Gastroesophageal sphincter (tissue), 3 donors: ENCODE measurements at regions not wholly inside any gene's neighbourhood (a gene's known extent, or its start where the extent isn't known, plus 50 kb on each side); places are given as distances from the start of the nearest gene placed in this dataset.

Experiments used
- EP300 ChIP-seq: sonication (generic); formaldehyde crosslinking; IDR thresholded peaks from one replicate; pipeline ENCODE4 v1.6.1; 2017; ENCODE audit warnings: antibody characterized with exemption, mild to moderate bottlenecking
- POLR2A ChIP-seq, 2 donors: fragments of 450-650 bp; IDR thresholded peaks; one replicate each; pipeline ENCODE4 v1.6.1; 2017; ENCODE audit warnings: antibody characterized with exemption in 2 of 2, mild to moderate bottlenecking in 2 of 2, moderate library complexity in 1 of 2
- TF ChIP-seq, protein P1 (sequence below), 4 experiments: fragments of 200-600 bp in 2 of 4; fragments of 450-650 bp in 2 of 4; sonication (generic) in 1 of 4; IDR thresholded peaks; one replicate each; pipeline ENCODE4 v1.5.1; 2017 to 2019; ENCODE audit warnings: antibody characterized with exemption in 4 of 4, mild to moderate bottlenecking in 2 of 4, moderate library complexity in 2 of 4

DNA sequence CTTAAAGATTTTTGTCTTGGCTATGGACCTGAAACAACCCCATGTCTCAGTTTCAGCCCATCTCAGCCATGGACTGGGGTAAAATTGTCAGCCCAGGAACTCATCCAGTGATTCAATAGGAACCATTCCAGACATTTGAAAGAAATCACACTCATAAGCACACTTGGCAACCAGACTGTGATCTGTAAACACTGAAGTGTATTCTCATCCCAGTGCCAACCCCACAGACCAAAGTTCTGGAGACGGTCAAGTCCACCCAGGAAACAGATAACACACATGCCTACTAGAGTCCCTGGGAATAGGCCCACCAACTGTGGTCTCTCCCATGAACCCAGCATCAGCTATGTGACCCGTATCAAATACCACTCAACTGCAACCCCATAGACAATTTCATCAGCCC lies 804.6 kb downstream of the TRHDE start:
- TF ChIP-seq, protein P1, sequence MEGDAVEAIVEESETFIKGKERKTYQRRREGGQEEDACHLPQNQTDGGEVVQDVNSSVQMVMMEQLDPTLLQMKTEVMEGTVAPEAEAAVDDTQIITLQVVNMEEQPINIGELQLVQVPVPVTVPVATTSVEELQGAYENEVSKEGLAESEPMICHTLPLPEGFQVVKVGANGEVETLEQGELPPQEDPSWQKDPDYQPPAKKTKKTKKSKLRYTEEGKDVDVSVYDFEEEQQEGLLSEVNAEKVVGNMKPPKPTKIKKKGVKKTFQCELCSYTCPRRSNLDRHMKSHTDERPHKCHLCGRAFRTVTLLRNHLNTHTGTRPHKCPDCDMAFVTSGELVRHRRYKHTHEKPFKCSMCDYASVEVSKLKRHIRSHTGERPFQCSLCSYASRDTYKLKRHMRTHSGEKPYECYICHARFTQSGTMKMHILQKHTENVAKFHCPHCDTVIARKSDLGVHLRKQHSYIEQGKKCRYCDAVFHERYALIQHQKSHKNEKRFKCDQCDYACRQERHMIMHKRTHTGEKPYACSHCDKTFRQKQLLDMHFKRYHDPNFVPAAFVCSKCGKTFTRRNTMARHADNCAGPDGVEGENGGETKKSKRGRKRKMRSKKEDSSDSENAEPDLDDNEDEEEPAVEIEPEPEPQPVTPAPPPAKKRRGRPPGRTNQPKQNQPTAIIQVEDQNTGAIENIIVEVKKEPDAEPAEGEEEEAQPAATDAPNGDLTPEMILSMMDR (IDR thresholded peaks at IDR 0.05) = no peak
- TF ChIP-seq EP300 (no peak), POLR2A (IDR thresholded peaks at IDR 0.05) (no peak)
